C4-2B (cell line): ENCODE measurements at regions not wholly inside any gene's neighbourhood (a gene's known extent, or its start where the extent isn't known, plus 50 kb on each side); places are given as distances from the start of the nearest gene placed in this dataset.

Experiments
- CTCF ChIP-seq: fragments of 450-650 bp; conservative IDR thresholded peaks from 2 replicates; pipeline ENCODE4 v1.5.1; 2017; ENCODE audit warnings: mild to moderate bottlenecking
- ZFX ChIP-seq: fragments of 450-650 bp; IDR thresholded peaks from 2 replicates; pipeline ENCODE4 v1.6.1; 2017

GRCh38 chr4:123162859-123163258 is 233.7 kb upstream of the SPRY1 start:
- TF ChIP-seq CTCF (no peak), ZFX (no peak)
